ENCODE measurements at regions not wholly inside any gene's neighbourhood (a gene's known extent, or its start where the extent isn't known, plus 50 kb on each side); places are given as distances from the start of the nearest gene placed in this dataset.
A peak's percentile ranks its signal among the peaks of the same experiment; 100 is the strongest.
"Not testable (repeated sequence)": the region's sequence is repeated elsewhere in the genome, so short reads cannot be mapped to it uniquely, and the experiment has no call there.

DNA sequence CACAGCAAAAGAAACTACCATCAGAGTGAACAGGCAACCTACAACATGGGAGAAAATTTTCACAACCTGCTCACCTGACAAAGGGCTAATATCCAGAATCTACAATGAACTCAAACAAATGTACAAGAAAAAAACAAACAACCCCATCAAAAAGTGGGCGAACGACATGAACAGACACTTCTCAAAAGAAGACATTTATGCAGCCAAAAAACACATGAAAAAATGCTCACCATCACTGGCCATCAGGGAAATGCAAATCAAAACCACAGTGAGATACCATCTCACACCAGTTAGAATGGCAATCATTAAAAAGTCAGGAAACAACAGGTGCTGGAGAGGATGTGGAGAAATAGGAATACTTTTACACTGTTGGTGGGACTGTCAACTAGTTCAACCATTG, 207.8 kb downstream of the USP6NL start:
- DNase-seq = not testable (repeated sequence)

- DNase-seq = peak; percentile 72
Measured at GRCh38 chr10:11403116-11403515, 208.3 kb downstream of the USP6NL start.

GRCh38 chr10:11402392-11402791, 209.1 kb downstream of the USP6NL start:
- DNase-seq = no peak

GRCh38 chr10:11401264-11402235, 209.9 kb downstream of the USP6NL start:
- DNase-seq = peak; percentile 60

GRCh38 chr10:11397980-11398580, 213.4 kb downstream of the USP6NL start:
- no peak for DNase-seq

- DNase-seq = no peak
Measured at GRCh38 chr10:11397077-11397965, 214.1 kb downstream of the USP6NL start.

- DNase-seq = no peak
Measured at GRCh38 chr10:11396311-11396955, 215.0 kb downstream of the USP6NL start.

GRCh38 chr10:11395581-11396310, 215.7 kb downstream of the USP6NL start:
- DNase-seq = no peak

- DNase-seq = no peak
Measured at GRCh38 chr10:11395161-11395560, 216.3 kb downstream of the USP6NL start.

GRCh38 chr10:11393858-11394257, 217.6 kb downstream of the USP6NL start:
- no peak for DNase-seq

GRCh38 chr10:11392776-11393175, 218.7 kb downstream of the USP6NL start:
- DNase-seq = no peak

GRCh38 chr10:11388996-11389395, 222.5 kb downstream of the USP6NL start:
- no peak for DNase-seq

DNA sequence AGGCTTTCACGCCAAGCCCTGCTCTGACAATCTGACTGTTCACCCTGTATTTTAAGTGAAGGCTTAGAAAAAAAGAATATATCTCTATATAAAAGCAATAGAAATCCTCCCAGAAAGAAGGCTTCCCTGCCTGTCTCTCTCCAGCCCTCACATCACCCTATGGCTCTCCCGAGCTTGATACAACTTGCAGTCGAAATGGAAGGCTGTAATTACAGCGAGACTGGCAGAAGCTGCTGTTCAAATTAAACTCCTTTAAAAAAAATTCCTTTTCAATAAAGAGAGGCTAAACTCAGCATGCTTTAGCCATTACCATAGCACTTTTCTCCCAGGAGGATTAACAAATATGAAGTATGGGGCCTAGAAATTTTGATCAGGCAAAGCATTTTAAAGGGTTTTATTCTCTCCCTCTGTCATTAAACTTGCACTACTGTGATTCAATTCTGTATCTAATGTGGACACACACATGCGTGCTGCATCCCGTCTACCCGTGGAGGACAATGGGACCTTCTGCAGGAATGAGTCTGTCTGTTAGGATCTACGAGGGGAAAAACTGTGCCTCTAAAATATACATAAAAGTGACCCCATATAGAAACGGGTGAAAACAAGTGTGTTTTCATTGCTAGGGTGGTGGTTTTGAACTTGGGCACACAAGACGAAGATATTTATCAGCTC, 223.8 kb downstream of the USP6NL start:
- no peak for DNase-seq

DNA sequence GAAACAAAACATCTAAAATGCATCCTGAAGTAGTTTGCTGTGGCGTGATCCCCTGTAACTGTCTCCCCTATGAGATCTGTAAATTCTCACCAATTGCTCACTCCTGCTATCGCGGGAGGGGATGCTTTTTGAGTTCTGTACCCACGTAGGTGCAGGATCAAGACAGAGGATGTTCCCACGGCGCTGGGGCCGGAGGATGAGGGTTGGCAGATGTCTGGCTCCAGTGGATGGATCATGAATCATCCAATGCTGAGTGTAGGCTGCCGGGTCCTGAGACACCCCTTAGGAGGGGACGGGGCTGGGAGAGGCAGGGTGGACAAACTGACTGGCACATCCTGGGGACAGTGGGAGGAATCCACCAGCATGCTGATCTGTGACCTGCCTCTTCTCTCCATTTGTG, 224.4 kb downstream of the USP6NL start:
- DNase-seq = no peak

Measured in activated CD8-positive, alpha-beta memory T cell treated with anti-CD3 and anti-CD28 coated beads, Interleukin-2, amount 50 U/mL, for 48 hours (primary cell).